ENCODE measurements at regions not wholly inside any gene's neighbourhood (a gene's known extent, or its start where the extent isn't known, plus 50 kb on each side); places are given as distances from the start of the nearest gene placed in this dataset.

- no peak for DNase-seq (ENCODE audit: low spot score)
- Mint-ChIP-seq H3K4me3 (ENCODE audit: unreplicated experiment) (no peak overlapping the region), H3K36me3 (ENCODE audit: low read depth, unreplicated experiment) (no peaks in the 10 kb centered on the region), H3K4me1 (ENCODE audit: unreplicated experiment) (peaks cover 8% of the 10 kb centered on the region), H3K9me3 (ENCODE audit: unreplicated experiment) (no peaks in the 10 kb centered on the region), H3K27me3 (ENCODE audit: unreplicated experiment) (no peaks in the 10 kb centered on the region), H3K27ac (ENCODE audit: unreplicated experiment) (no peak overlapping the region)
- TF ChIP-seq, protein P1, sequence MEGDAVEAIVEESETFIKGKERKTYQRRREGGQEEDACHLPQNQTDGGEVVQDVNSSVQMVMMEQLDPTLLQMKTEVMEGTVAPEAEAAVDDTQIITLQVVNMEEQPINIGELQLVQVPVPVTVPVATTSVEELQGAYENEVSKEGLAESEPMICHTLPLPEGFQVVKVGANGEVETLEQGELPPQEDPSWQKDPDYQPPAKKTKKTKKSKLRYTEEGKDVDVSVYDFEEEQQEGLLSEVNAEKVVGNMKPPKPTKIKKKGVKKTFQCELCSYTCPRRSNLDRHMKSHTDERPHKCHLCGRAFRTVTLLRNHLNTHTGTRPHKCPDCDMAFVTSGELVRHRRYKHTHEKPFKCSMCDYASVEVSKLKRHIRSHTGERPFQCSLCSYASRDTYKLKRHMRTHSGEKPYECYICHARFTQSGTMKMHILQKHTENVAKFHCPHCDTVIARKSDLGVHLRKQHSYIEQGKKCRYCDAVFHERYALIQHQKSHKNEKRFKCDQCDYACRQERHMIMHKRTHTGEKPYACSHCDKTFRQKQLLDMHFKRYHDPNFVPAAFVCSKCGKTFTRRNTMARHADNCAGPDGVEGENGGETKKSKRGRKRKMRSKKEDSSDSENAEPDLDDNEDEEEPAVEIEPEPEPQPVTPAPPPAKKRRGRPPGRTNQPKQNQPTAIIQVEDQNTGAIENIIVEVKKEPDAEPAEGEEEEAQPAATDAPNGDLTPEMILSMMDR (IDR thresholded peaks at IDR 0.05; ENCODE audit: unreplicated experiment) = no peak
Observed at GRCh38 chr14:34035177-34035933, 84.5 kb upstream of the EGLN3 start.

DNA sequence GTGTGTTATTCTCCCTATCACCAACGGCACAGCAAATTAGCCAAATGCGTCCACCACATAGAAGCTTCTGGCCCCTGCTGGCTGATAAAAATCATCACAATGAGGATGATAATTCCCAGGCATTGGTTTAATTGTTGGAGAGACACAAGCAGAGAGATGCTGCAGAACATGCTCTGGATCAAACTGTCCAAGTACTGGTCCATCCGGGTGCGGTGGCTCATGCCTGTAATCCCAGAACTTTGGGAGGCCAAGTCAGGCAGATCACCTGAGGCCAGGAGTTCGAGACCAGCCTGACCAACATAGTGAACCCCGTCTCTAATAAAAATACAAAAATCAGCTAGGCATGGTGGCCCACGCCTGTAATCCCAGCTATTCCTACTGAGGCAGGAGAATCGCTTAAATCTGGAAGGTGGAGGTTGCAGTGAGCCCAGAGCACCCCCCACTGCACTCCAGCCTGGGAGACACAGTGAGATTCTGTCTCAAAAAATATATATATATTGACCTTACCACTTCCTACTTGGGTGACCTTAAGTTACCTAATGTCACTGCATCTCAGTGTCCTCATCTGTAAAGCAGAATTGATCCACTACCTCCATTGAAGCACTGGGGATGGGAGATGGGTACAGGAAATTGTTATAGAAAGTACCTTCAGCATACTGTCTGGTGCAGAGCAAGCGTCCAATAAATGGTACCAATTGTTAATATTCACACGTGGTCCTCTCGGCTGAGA, 83.7 kb upstream of the EGLN3 start:
- no peaks in the 10 kb centered on the region for H3K9me3 Mint-ChIP-seq (ENCODE audit: unreplicated experiment)
- H3K27me3 Mint-ChIP-seq (ENCODE audit: unreplicated experiment) = no peaks in the 10 kb centered on the region
- TF ChIP-seq, protein P1 (IDR thresholded peaks at IDR 0.05; ENCODE audit: unreplicated experiment) = no peak
- H3K36me3 Mint-ChIP-seq (ENCODE audit: low read depth, unreplicated experiment) = no peaks in the 10 kb centered on the region
- peaks cover 8% of the 10 kb centered on the region for H3K4me1 Mint-ChIP-seq (ENCODE audit: unreplicated experiment)
- H3K27ac Mint-ChIP-seq (ENCODE audit: unreplicated experiment) = no peak overlapping the region
- DNase-seq (ENCODE audit: low spot score) = no peak
- H3K4me3 Mint-ChIP-seq (ENCODE audit: unreplicated experiment) = no peak overlapping the region

DNA sequence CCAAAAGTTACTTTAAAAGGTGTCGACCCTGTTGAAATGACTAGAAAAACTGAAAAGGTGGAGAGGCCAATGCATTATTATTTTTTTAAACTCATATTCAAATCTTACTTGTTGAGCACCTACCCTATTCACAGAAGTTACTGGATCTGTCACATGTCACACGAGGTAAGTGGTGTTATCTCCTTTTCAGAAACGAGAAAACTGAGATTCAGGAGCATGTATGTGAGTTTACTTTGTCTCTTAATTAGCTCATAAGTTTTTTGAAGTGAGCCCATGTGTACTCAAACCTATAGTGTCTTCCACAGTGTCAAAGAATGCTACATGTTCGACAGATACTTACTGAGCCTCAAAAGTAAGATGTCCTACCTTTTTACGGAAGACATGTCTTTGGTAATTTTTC, 81.8 kb upstream of the EGLN3 start:
- TF ChIP-seq, protein P1 (IDR thresholded peaks at IDR 0.05; ENCODE audit: unreplicated experiment) = no peak
- no peaks in the 10 kb centered on the region for H3K36me3 Mint-ChIP-seq (ENCODE audit: low read depth, unreplicated experiment)
- no peak overlapping the region for H3K4me3 Mint-ChIP-seq (ENCODE audit: unreplicated experiment)
- H3K27me3 Mint-ChIP-seq (ENCODE audit: unreplicated experiment) = no peaks in the 10 kb centered on the region
- no peaks in the 10 kb centered on the region for H3K9me3 Mint-ChIP-seq (ENCODE audit: unreplicated experiment)
- no peak for DNase-seq (ENCODE audit: low spot score)
- no peak overlapping the region for H3K27ac Mint-ChIP-seq (ENCODE audit: unreplicated experiment)
- peaks cover under 1% of the 10 kb centered on the region for H3K4me1 Mint-ChIP-seq (ENCODE audit: unreplicated experiment)

DNA sequence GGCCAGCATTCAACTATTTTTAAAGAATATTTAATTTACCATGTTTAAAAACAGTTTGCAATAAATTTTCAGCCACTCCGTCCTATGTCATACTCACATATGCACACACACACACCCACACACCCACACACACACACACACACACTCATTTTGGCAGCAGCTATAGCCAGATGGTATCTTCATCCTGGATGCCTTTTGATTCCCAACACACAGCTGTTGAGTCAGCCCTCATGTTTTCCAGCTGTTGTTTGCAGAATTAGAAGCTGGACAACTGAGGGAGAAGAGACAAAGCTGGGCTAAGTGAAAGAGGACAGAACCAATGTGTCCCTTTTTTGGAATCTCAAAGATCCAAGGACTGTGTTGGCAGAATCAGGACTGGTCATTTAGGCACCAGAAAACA, 80.0 kb upstream of the EGLN3 start:
- Mint-ChIP-seq H3K4me3 (ENCODE audit: unreplicated experiment) (no peak overlapping the region), H3K27me3 (ENCODE audit: unreplicated experiment) (no peaks in the 10 kb centered on the region), H3K9me3 (ENCODE audit: unreplicated experiment) (no peaks in the 10 kb centered on the region), H3K4me1 (ENCODE audit: unreplicated experiment) (no peaks in the 10 kb centered on the region), H3K36me3 (ENCODE audit: low read depth, unreplicated experiment) (no peaks in the 10 kb centered on the region), H3K27ac (ENCODE audit: unreplicated experiment) (no peak overlapping the region)
- no peak for DNase-seq (ENCODE audit: low spot score)
- TF ChIP-seq, protein P1 (IDR thresholded peaks at IDR 0.05; ENCODE audit: unreplicated experiment) = no peak

DNA sequence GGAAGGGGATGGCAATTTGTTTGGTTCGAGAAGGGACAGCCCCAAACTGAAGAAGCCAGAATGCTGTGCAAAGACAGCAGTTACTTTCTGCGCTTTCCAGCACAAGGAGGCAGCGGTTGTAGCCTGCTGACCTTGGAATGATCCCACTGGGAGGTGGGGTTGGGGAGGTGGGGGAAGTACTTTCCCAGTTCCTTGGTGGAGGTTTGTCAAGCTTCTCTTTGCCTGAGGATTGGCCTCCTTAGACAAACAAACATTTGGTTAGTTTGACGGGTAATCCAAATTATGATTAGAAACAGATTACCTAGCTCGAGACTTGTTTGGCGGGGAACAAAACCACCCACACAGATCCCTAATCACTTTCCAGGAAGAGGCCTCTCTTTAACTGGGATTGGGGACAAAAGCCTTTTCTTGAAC, 79.1 kb upstream of the EGLN3 start:
- no peaks in the 10 kb centered on the region for H3K27me3 Mint-ChIP-seq (ENCODE audit: unreplicated experiment)
- no peak overlapping the region for H3K4me3 Mint-ChIP-seq (ENCODE audit: unreplicated experiment)
- H3K9me3 Mint-ChIP-seq (ENCODE audit: unreplicated experiment) = no peaks in the 10 kb centered on the region
- no peak for DNase-seq (ENCODE audit: low spot score)
- H3K27ac Mint-ChIP-seq (ENCODE audit: unreplicated experiment) = no peak overlapping the region
- no peaks in the 10 kb centered on the region for H3K36me3 Mint-ChIP-seq (ENCODE audit: low read depth, unreplicated experiment)
- TF ChIP-seq, protein P1 (IDR thresholded peaks at IDR 0.05; ENCODE audit: unreplicated experiment) = no peak
- no peaks in the 10 kb centered on the region for H3K4me1 Mint-ChIP-seq (ENCODE audit: unreplicated experiment)
